PC-3 (cell line): ENCODE measurements at regions not wholly inside any gene's neighbourhood (a gene's known extent, or its start where the extent isn't known, plus 50 kb on each side); places are given as distances from the start of the nearest gene placed in this dataset.

Experiments
- ATAC-seq: fragments of 200-7000 bp; cut with Tn5 transposase; 2 replicates; pipeline ENCODE4 v1.9.1; 2020; ENCODE audit warnings: mild to moderate bottlenecking, moderate library complexity
- BruUV-seq: library from RNA; stranded (reverse); fragments of 400-500 nt; replicated peaks from 2 replicates; lab custom pipeline; 2021; lab: Mats Ljungman, UMichigan
- CTCF ChIA-PET: fragments of 300-600 bp; sonication (Branson Sonifier 250); formaldehyde crosslinking; loops from one replicate; lab custom pipeline; 2022; ENCODE audit warnings: antibody characterized with exemption; lab: Charles Lee
- POLR2A ChIA-PET: fragments of 300-600 bp; sonication (Branson Sonifier 250); formaldehyde crosslinking; loops from one replicate; lab custom pipeline; 2022; ENCODE audit warnings: antibody characterized with exemption; ENCODE audit not compliant: unreplicated experiment; lab: Charles Lee
- DNase-seq: peaks from one replicate; pipeline ENCODE4 v3.0.0-alpha.2; 2015
- H2AFZ ChIP-seq: fragments of 300-600 bp; sonication (generic); 2 replicates; pipeline ENCODE4 v1.6.0; 2016; ENCODE audit warnings: antibody characterized with exemption, low read length
- H3F3A ChIP-seq: fragments of 300-600 bp; sonication (generic); one replicate; pipeline ENCODE4 v1.6.0; 2017; ENCODE audit warnings: antibody characterized with exemption, low read length, control low read depth, mild to moderate bottlenecking; ENCODE audit not compliant: unreplicated experiment
- H3K27ac ChIP-seq: fragments of 300-600 bp; sonication (generic); 2 replicates; pipeline ENCODE4 v1.5.1; 2016; ENCODE audit warnings: mild to moderate bottlenecking, low read length
- H3K27me3 ChIP-seq: fragments of 300-600 bp; sonication (generic); 2 replicates; pipeline ENCODE4 v1.6.1; 2016; ENCODE audit warnings: low read length, mixed read lengths
- H3K36me3 ChIP-seq: fragments of 300-600 bp; sonication (generic); 2 replicates; pipeline ENCODE4 v1.6.1; 2016; ENCODE audit warnings: low read depth, mixed run types, low read length, mixed read lengths
- H3K4me1 ChIP-seq: fragments of 300-600 bp; sonication (generic); 2 replicates; pipeline ENCODE4 v1.5.1; 2016; ENCODE audit warnings: low read length; ENCODE audit not compliant: insufficient read depth
- H3K4me2 ChIP-seq: fragments of 300-600 bp; sonication (generic); 2 replicates; pipeline ENCODE4 v1.6.0; 2016; ENCODE audit warnings: low read length
- H3K4me3 ChIP-seq: fragments of 300-600 bp; sonication (generic); 2 replicates; pipeline ENCODE4 v1.5.1; 2016; ENCODE audit warnings: mild to moderate bottlenecking, low read length, mixed read lengths
- H3K79me2 ChIP-seq: fragments of 300-600 bp; sonication (generic); 2 replicates; pipeline ENCODE4 v1.6.1; 2017; ENCODE audit warnings: low read length, mixed read lengths
- H3K9ac ChIP-seq: fragments of 300-600 bp; sonication (generic); 2 replicates; pipeline ENCODE4 v1.6.0; 2016; ENCODE audit warnings: mild to moderate bottlenecking, low read length
- H3K9me2 ChIP-seq: fragments of 300-600 bp; sonication (generic); replicated peaks from 2 replicates; pipeline ENCODE4 v1.6.1; 2016; ENCODE audit warnings: mixed run types, low read length, mixed read lengths
- H3K9me3 ChIP-seq: fragments of 300-600 bp; sonication (generic); 2 replicates; pipeline ENCODE4 v1.6.1; 2016; ENCODE audit warnings: low read length, mixed read lengths
- H4K20me1 ChIP-seq: fragments of 300-600 bp; sonication (generic); 2 replicates; pipeline ENCODE4 v1.6.1; 2016; ENCODE audit warnings: low read length, mixed read lengths
- CTCF ChIP-seq: fragments of 300-600 bp; sonication (generic); conservative IDR thresholded peaks from 2 replicates; pipeline ENCODE4 v1.5.1; 2017; ENCODE audit warnings: antibody characterized with exemption, low read depth, mild to moderate bottlenecking, low read length
- EZH2 ChIP-seq: fragments of 300-600 bp; sonication (generic); IDR thresholded peaks from one replicate; pipeline ENCODE4 v1.6.1; 2017; ENCODE audit warnings: antibody characterized with exemption, mild to moderate bottlenecking, low read length; ENCODE audit not compliant: unreplicated experiment
- EZH2phosphoT487 ChIP-seq: fragments of 300-600 bp; sonication (generic); IDR thresholded peaks from 2 replicates; pipeline ENCODE4 v1.6.1; 2018; ENCODE audit warnings: mild to moderate bottlenecking, antibody characterized with exemption, low read length, borderline replicate concordance
- intact Hi-C: fragments of 100-400 bp; cut with micrococcal nuclease; formaldehyde crosslinking; loops from 2 replicates; pipeline ENCODE4 v1.9.0; 2023

GRCh38 chr4:159598602-159599001, 495.7 kb downstream of the RAPGEF2 start:
- POLR2A ChIA-PET, result no interaction called here
- no TSS peak for BruUV-seq
- H2AFZ ChIP-seq, result no peak overlapping the region

GRCh38 chr4:159600061-159600460, 497.2 kb downstream of the RAPGEF2 start:
- no TSS peak for BruUV-seq
- ChIA-PET CTCF (no interaction called here), POLR2A (no interaction called here)
- no peaks in the 10 kb centered on the region for H3K36me3 ChIP-seq
- no peaks in the 10 kb centered on the region for H3K27me3 ChIP-seq
- no peaks in the 10 kb centered on the region for H3K4me1 ChIP-seq
- no peak overlapping the region for H2AFZ ChIP-seq
- DNase-seq, result no peak
- no peak overlapping the region for H3K4me2 ChIP-seq
- H3K9ac ChIP-seq, result no peak overlapping the region
- no peaks in the 10 kb centered on the region for H4K20me1 ChIP-seq
- H3K79me2 ChIP-seq, result no peaks in the 10 kb centered on the region
- ATAC-seq, result no peak
- intact Hi-C loops, result no loop called here
- no peak overlapping the region for H3K4me3 ChIP-seq
- H3K9me2 ChIP-seq, result no peaks in the 10 kb centered on the region
- H3K9me3 ChIP-seq, result no peaks in the 10 kb centered on the region
- no peaks in the 10 kb centered on the region for H3F3A ChIP-seq
- no peak for TF ChIP-seq CTCF
- TF ChIP-seq EZH2, result no peak
- TF ChIP-seq EZH2phosphoT487, result no peak
- H3K27ac ChIP-seq, result no peak overlapping the region

More at GRCh38 chr4:159598602-159599001, 495.7 kb downstream of the RAPGEF2 start:
- Histone ChIP-seq H3K4me1 (no peaks in the 10 kb centered on the region), H3K9me2 (no peaks in the 10 kb centered on the region), H3K9ac (no peak overlapping the region), H3K9me3 (no peaks in the 10 kb centered on the region), H3F3A (no peaks in the 10 kb centered on the region), H3K4me2 (no peak overlapping the region), H3K36me3 (no peaks in the 10 kb centered on the region), H3K27ac (no peak overlapping the region), H3K4me3 (no peak overlapping the region), H3K27me3 (no peaks in the 10 kb centered on the region), H4K20me1 (no peaks in the 10 kb centered on the region), H3K79me2 (no peaks in the 10 kb centered on the region)
- intact Hi-C loops, result no loop called here
- DNase-seq (no peak), ATAC-seq (no peak)
- CTCF ChIA-PET, result no interaction called here
- TF ChIP-seq EZH2, result no peak
- no peak for TF ChIP-seq CTCF
- no peak for TF ChIP-seq EZH2phosphoT487

GRCh38 chr4:159604781-159605180, 501.9 kb downstream of the RAPGEF2 start:
- POLR2A ChIA-PET, result no interaction called here
- intact Hi-C loops, result loop anchor here (5.0 kb wide), 1 partner anchor 117 kb away; no protein-coding TSS in a partner anchor

More at GRCh38 chr4:159604781-159605180, 501.9 kb downstream of the RAPGEF2 start:
- Histone ChIP-seq H3K4me1 (no peaks in the 10 kb centered on the region), H4K20me1 (no peaks in the 10 kb centered on the region), H3F3A (no peaks in the 10 kb centered on the region), H3K9me2 (no peaks in the 10 kb centered on the region), H3K27ac (no peak overlapping the region), H3K4me2 (no peak overlapping the region), H3K79me2 (no peaks in the 10 kb centered on the region), H3K36me3 (no peaks in the 10 kb centered on the region), H2AFZ (no peak overlapping the region), H3K27me3 (no peaks in the 10 kb centered on the region), H3K9me3 (no peaks in the 10 kb centered on the region), H3K9ac (no peak overlapping the region), H3K4me3 (no peak overlapping the region)
- CTCF ChIA-PET, result no interaction called here
- BruUV-seq, result no TSS peak
- TF ChIP-seq CTCF, result no peak
- no peak for TF ChIP-seq EZH2phosphoT487
- no peak for TF ChIP-seq EZH2
- ATAC-seq (no peak), DNase-seq (no peak)
